K562 (cell line): ENCODE measurements at regions not wholly inside any gene's neighbourhood (a gene's known extent, or its start where the extent isn't known, plus 50 kb on each side); places are given as distances from the start of the nearest gene placed in this dataset.

Source experiments
- ATAC-seq: fragments of 200-7000 bp; cut with Tn5 transposase; 3 replicates; pipeline ENCODE4 v1.9.1; 2020; ENCODE audit warnings: moderate library complexity
- BruUV-seq: library from RNA; stranded (reverse); fragments of 400-500 nt; replicated peaks from 2 replicates; lab custom pipeline; 2021; lab: Mats Ljungman, UMichigan
- CTCF ChIA-PET: fragments of 300-600 bp; formaldehyde crosslinking; extraction: SDS; loops from one replicate; lab custom pipeline; 2021; ENCODE audit warnings: low intra/inter-chr PET ratio; lab: Yijun Ruan, JAX
- POLR2A ChIA-PET: fragments of 300-600, 350-650 bp; sonication (Branson Sonifier 250); formaldehyde crosslinking; extraction: SDS; loops from one replicate; lab custom pipeline; 2021; ENCODE audit warnings: antibody characterized with exemption, inconsistent platforms; lab: Yijun Ruan, JAX
- DNase-seq, 4 experiments: peaks; one replicate each; pipeline versions ENCODE4 v3.0.0 to v3.0.0-alpha.2; 2011 to 2018; ENCODE audit warnings: low spot score in 3 of 4, mixed read lengths in 3 of 4; ENCODE audit errors: extremely low read depth in 1 of 4
- FAIRE-seq: peaks from 2 replicates; lab custom pipeline; 2011; peaks lifted over from hg19 to GRCh38; lab: Jason Lieb, UNC
- H2AFZ ChIP-seq: 2 replicates; pipeline ENCODE4 v1.6.0; 2011; ENCODE audit warnings: low read depth, low read length, control low read depth, inconsistent platforms
- H3K27ac ChIP-seq: fragments of 200-600 bp; 3 replicates; pipeline ENCODE4 v1.8.0; 2011; ENCODE audit warnings: low read depth, mild to moderate bottlenecking, control low read depth, inconsistent platforms, low read length, moderate library complexity, mixed read lengths; ENCODE audit errors: extremely low read depth
- H3K27me3 ChIP-seq, 2 experiments: fragments of 300-600 bp in 1 of 2; 2 replicates in 1 of 2; 3 replicates in 1 of 2; pipeline versions ENCODE4 v1.6.0 to v1.8.0; 2011; ENCODE audit warnings: inconsistent platforms in 2 of 2, low read length in 2 of 2, mild to moderate bottlenecking in 1 of 2, mixed read lengths in 1 of 2, moderate library complexity in 1 of 2; ENCODE audit not compliant: control insufficient read depth in 2 of 2, insufficient read depth in 2 of 2
- H3K36me3 ChIP-seq: fragments of 300-600 bp; 3 replicates; pipeline ENCODE4 v1.8.0; 2011; ENCODE audit warnings: mild to moderate bottlenecking, low read length, inconsistent platforms; ENCODE audit not compliant: control insufficient read depth, insufficient read depth
- H3K4me1 ChIP-seq, 2 experiments: fragments of 200-600 bp in 1 of 2; replicated peaks in 1 of 2; 2 replicates in 1 of 2; 3 replicates in 1 of 2; pipeline versions ENCODE4 v1.5.1 to v1.8.0; 2011; ENCODE audit warnings: inconsistent platforms in 2 of 2, low read length in 2 of 2, mild to moderate bottlenecking in 1 of 2, mixed read lengths in 1 of 2, moderate library complexity in 1 of 2; ENCODE audit not compliant: control insufficient read depth in 2 of 2, insufficient read depth in 2 of 2
- H3K4me2 ChIP-seq: 2 replicates; pipeline ENCODE4 v1.6.1; 2011; ENCODE audit warnings: low read length, control low read depth, inconsistent platforms, mixed read lengths; ENCODE audit not compliant: insufficient read depth
- H3K4me3 ChIP-seq: fragments of 200-600 bp; sonication (generic), shearing (Covaris generic); 2 replicates; pipeline ENCODE4 v1.5.1; 2016; ENCODE audit warnings: control low read depth, inconsistent platforms
- H3K79me2 ChIP-seq: fragments of 200-600 bp; 3 replicates; pipeline ENCODE4 v1.8.0; 2011; ENCODE audit warnings: low read length, inconsistent platforms; ENCODE audit not compliant: control insufficient read depth, insufficient read depth
- H3K9ac ChIP-seq, 2 experiments: 2 replicates each; pipeline versions ENCODE4 v1.6.0 to v1.6.1; 2011; ENCODE audit warnings: low read depth in 2 of 2, low read length in 2 of 2, control low read depth in 1 of 2, inconsistent platforms in 1 of 2, mild to moderate bottlenecking in 1 of 2, mixed read lengths in 1 of 2; ENCODE audit not compliant: insufficient read depth in 1 of 2
- H3K9me1 ChIP-seq: one replicate; pipeline ENCODE4 v1.6.0; 2011; ENCODE audit warnings: inconsistent platforms, mild to moderate bottlenecking, low read length, moderate library complexity; ENCODE audit not compliant: control insufficient read depth, insufficient read depth
- H3K9me3 ChIP-seq: replicated peaks from 2 replicates; pipeline ENCODE4 v1.5.1; 2011; ENCODE audit warnings: low read depth, low read length, inconsistent platforms; ENCODE audit not compliant: control insufficient read depth, insufficient read depth
- H4K20me1 ChIP-seq: replicated peaks from 2 replicates; pipeline ENCODE4 v1.6.1; 2011; ENCODE audit warnings: low read length, inconsistent platforms, mixed read lengths; ENCODE audit not compliant: control insufficient read depth, insufficient read depth
- CXXC5 ChIP-seq: fragments of 250-450 bp; sonication (Bioruptor Pico); IDR thresholded peaks from 2 replicates; pipeline ENCODE4 v1.8.0; 2022; ENCODE audit warnings: inconsistent platforms, mild to moderate bottlenecking, moderate library complexity
- FOXJ2 ChIP-seq: fragments of 200-800 bp; sonication (Bioruptor generic); IDR thresholded peaks from 2 replicates; pipeline ENCODE4 v1.6.1; 2016; ENCODE audit warnings: missing genetic modification characterization, missing compliant biosample characterization
- HSF4 ChIP-seq: fragments of 250-450 bp; sonication (Bioruptor Pico); IDR thresholded peaks from 2 replicates; pipeline ENCODE4 v2.1.2; 2022; ENCODE audit warnings: mild to moderate bottlenecking, moderate library complexity, borderline replicate concordance
- KLF16 ChIP-seq: IDR thresholded peaks from 2 replicates; pipeline ENCODE4 v1.6.1; 2016; ENCODE audit warnings: antibody characterized with exemption
- MEF2A ChIP-seq: IDR thresholded peaks from 2 replicates; pipeline ENCODE4 v1.6.1; 2011; ENCODE audit warnings: low read depth, mild to moderate bottlenecking, low read length, moderate library complexity; ENCODE audit not compliant: control insufficient read depth
- POU5F1 ChIP-seq: fragments of 150-350 bp; IDR thresholded peaks from 2 replicates; pipeline ENCODE4 v1.6.1; 2014; ENCODE audit warnings: borderline replicate concordance, low read length, low read depth, mild to moderate bottlenecking; ENCODE audit not compliant: partially characterized antibody
- SRSF3 ChIP-seq: fragments of 200-400 bp; formaldehyde crosslinking; IDR thresholded peaks from 2 replicates; pipeline ENCODE4 v1.6.1; 2016; ENCODE audit warnings: mild to moderate bottlenecking, low read length, moderate library complexity; ENCODE audit not compliant: insufficient read depth
- TAL1 ChIP-seq: fragments of 450-650 bp; IDR thresholded peaks from 2 replicates; pipeline ENCODE4 v1.6.1; 2016; ENCODE audit warnings: mild to moderate bottlenecking
- TEAD1 ChIP-seq, 2 experiments: fragments of 450-650 bp in 1 of 2; sonication (generic) in 1 of 2; formaldehyde crosslinking; IDR thresholded peaks; 2 replicates each; pipeline versions ENCODE4 v1.4.0 to v1.8.0; 2020 to 2022; ENCODE audit warnings: mild to moderate bottlenecking in 2 of 2, missing genetic modification reagents in 1 of 2
- ZEB2 ChIP-seq: fragments of 450-650 bp; IDR thresholded peaks from 2 replicates; pipeline ENCODE4 v1.6.1; 2016
- ZNF77 ChIP-seq: fragments of 250-450 bp; sonication (Bioruptor Pico); IDR thresholded peaks from 2 replicates; pipeline ENCODE4 v1.5.0; 2020
- WGBS: fragments of 100-300 bp; shearing (Covaris generic); methylation state at CpG from one replicate; pipeline ENCODE4 v1.1.6; 2016; ENCODE audit warnings: low coverage, mixed read lengths; ENCODE audit not compliant: insufficient coverage; ENCODE audit errors: missing lambda C conversion rate; 5-methylcytosine and 5-hydroxymethylcytosine counted together
- in situ Hi-C: fragments of 300-500 bp; cut with MboI; formaldehyde crosslinking; loops from 4 replicates; pipeline ENCODE4 v1.15.0; 2018; ENCODE audit warnings: inconsistent platforms, mixed read lengths
- intact Hi-C: fragments of 100-400 bp; cut with micrococcal nuclease; formaldehyde crosslinking; loops from 2 replicates; pipeline ENCODE4 v1.14.2; 2022
- TF ChIP-seq, protein P1 (sequence below): sonication (generic); formaldehyde crosslinking; IDR thresholded peaks from 2 replicates; pipeline ENCODE4 v1.8.0; 2022; ENCODE audit warnings: mild to moderate bottlenecking, missing genetic modification reagents

DNA sequence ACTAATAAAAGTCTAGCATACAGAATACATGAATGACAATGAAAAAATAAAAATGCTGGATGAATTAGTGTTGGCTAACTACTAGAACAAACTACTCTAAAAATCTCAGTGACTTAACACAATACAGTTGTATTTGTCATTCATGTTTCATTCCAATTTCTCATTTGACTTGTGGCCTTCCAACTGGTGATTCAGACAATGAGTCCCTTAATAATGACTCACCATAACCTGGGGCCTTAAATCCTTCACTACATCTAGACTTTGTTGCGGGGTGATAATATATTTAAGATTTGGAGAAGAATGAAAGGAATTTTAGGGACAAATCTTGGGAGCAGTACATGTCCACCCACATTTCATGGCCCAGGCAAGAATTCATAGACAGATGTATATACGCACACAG is 90.5 kb upstream of the POM121L12 start:
- no peak for FAIRE-seq
- H3K4me3 ChIP-seq, result no peak overlapping the region
- WGBS, result 0% methylated on average over 2 of the region's 2 CpGs
- H3K27ac ChIP-seq, result no peak overlapping the region
- POLR2A ChIA-PET, result no interaction called here
- no peaks in the 10 kb centered on the region for H3K36me3 ChIP-seq
- H3K27me3 ChIP-seq, result no peaks in the 10 kb centered on the region
- no peaks in the 10 kb centered on the region for H3K79me2 ChIP-seq
- no peaks in the 10 kb centered on the region for H3K4me1 ChIP-seq
- intact Hi-C loops, result no loop called here
- H2AFZ ChIP-seq, result no peak overlapping the region
- no TSS peak for BruUV-seq
- no peaks in the 10 kb centered on the region; the same call in 1 of the 2 replicates for H3K9me3 ChIP-seq
- no peaks in the 10 kb centered on the region for H4K20me1 ChIP-seq
- ATAC-seq, result no peak
- H3K9ac ChIP-seq, result no peak overlapping the region
- no peaks in the 10 kb centered on the region for H3K9me1 ChIP-seq
- TF ChIP-seq ZEB2 (no peak), SRSF3 (no peak), HSF4 (CRISPR knock-in tag) (no peak), MEF2A (no peak), TAL1 (no peak), TEAD1 (CRISPR knock-in tag; IDR thresholded peaks at IDR 0.05) (no peak), POU5F1 (no peak), KLF16 (no peak), FOXJ2 (tag) (no peak), CXXC5 (CRISPR knock-in tag) (no peak), ZNF77 (CRISPR knock-in tag) (no peak)
- TF ChIP-seq, protein P1, sequence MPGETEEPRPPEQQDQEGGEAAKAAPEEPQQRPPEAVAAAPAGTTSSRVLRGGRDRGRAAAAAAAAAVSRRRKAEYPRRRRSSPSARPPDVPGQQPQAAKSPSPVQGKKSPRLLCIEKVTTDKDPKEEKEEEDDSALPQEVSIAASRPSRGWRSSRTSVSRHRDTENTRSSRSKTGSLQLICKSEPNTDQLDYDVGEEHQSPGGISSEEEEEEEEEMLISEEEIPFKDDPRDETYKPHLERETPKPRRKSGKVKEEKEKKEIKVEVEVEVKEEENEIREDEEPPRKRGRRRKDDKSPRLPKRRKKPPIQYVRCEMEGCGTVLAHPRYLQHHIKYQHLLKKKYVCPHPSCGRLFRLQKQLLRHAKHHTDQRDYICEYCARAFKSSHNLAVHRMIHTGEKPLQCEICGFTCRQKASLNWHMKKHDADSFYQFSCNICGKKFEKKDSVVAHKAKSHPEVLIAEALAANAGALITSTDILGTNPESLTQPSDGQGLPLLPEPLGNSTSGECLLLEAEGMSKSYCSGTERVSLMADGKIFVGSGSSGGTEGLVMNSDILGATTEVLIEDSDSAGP (CRISPR knock-in tag), result no peak
- TF ChIP-seq, all 486 proteins: peak for 0
- no peak for DNase-seq
- no peak overlapping the region for H3K4me2 ChIP-seq
- in situ Hi-C loops, result no loop called here
- CTCF ChIA-PET, result no interaction called here
